ENCODE measurements at regions not wholly inside any gene's neighbourhood (a gene's known extent, or its start where the extent isn't known, plus 50 kb on each side); places are given as distances from the start of the nearest gene placed in this dataset.

GRCh38 chr5:114634517-114634916, 272.6 kb downstream of the KCNN2 start:
- Histone ChIP-seq H3K27ac (ENCODE audit: extremely low read depth, low read depth, low read length) (no peak overlapping the region), H3K9me1 (ENCODE audit: control insufficient read depth, insufficient read depth, low read length) (no peaks in the 10 kb centered on the region), H3K9ac (ENCODE audit: insufficient read depth in 1 of 2, low read depth in 2 of 2, low read length in 2 of 2) (no peak overlapping the region), H3K4me1 (replicated peaks in 1 of 2; ENCODE audit: control insufficient read depth in 2 of 2, insufficient read depth in 2 of 2, low read length in 2 of 2) (no peaks in the 10 kb centered on the region), H3K79me2 (ENCODE audit: control insufficient read depth, insufficient read depth, low read length) (no peaks in the 10 kb centered on the region), H2AFZ (ENCODE audit: low read depth, low read length) (no peak overlapping the region), H3K4me2 (ENCODE audit: insufficient read depth, low read length) (no peak overlapping the region), H3K27me3 (ENCODE audit: control insufficient read depth in 2 of 2, insufficient read depth in 2 of 2, low read length in 2 of 2) (no peaks in the 10 kb centered on the region), H3K36me3 (ENCODE audit: control insufficient read depth, insufficient read depth, low read length) (no peaks in the 10 kb centered on the region), H3K4me3 (no peak overlapping the region), H4K20me1 (replicated peaks; ENCODE audit: control insufficient read depth, insufficient read depth, low read length) (no peaks in the 10 kb centered on the region), H3K9me3 (replicated peaks; ENCODE audit: control insufficient read depth, insufficient read depth, low read depth, low read length) (0 out of 2 replicates have a peak, but pooled peaks cover 1% of the 10 kb centered on the region)
- POLR2A ChIA-PET = no interaction called here
- no peak for TF ChIP-seq HIVEP1 (CRISPR knock-in tag; IDR thresholded peaks at IDR 0.05)
- TF ChIP-seq, protein P1, sequence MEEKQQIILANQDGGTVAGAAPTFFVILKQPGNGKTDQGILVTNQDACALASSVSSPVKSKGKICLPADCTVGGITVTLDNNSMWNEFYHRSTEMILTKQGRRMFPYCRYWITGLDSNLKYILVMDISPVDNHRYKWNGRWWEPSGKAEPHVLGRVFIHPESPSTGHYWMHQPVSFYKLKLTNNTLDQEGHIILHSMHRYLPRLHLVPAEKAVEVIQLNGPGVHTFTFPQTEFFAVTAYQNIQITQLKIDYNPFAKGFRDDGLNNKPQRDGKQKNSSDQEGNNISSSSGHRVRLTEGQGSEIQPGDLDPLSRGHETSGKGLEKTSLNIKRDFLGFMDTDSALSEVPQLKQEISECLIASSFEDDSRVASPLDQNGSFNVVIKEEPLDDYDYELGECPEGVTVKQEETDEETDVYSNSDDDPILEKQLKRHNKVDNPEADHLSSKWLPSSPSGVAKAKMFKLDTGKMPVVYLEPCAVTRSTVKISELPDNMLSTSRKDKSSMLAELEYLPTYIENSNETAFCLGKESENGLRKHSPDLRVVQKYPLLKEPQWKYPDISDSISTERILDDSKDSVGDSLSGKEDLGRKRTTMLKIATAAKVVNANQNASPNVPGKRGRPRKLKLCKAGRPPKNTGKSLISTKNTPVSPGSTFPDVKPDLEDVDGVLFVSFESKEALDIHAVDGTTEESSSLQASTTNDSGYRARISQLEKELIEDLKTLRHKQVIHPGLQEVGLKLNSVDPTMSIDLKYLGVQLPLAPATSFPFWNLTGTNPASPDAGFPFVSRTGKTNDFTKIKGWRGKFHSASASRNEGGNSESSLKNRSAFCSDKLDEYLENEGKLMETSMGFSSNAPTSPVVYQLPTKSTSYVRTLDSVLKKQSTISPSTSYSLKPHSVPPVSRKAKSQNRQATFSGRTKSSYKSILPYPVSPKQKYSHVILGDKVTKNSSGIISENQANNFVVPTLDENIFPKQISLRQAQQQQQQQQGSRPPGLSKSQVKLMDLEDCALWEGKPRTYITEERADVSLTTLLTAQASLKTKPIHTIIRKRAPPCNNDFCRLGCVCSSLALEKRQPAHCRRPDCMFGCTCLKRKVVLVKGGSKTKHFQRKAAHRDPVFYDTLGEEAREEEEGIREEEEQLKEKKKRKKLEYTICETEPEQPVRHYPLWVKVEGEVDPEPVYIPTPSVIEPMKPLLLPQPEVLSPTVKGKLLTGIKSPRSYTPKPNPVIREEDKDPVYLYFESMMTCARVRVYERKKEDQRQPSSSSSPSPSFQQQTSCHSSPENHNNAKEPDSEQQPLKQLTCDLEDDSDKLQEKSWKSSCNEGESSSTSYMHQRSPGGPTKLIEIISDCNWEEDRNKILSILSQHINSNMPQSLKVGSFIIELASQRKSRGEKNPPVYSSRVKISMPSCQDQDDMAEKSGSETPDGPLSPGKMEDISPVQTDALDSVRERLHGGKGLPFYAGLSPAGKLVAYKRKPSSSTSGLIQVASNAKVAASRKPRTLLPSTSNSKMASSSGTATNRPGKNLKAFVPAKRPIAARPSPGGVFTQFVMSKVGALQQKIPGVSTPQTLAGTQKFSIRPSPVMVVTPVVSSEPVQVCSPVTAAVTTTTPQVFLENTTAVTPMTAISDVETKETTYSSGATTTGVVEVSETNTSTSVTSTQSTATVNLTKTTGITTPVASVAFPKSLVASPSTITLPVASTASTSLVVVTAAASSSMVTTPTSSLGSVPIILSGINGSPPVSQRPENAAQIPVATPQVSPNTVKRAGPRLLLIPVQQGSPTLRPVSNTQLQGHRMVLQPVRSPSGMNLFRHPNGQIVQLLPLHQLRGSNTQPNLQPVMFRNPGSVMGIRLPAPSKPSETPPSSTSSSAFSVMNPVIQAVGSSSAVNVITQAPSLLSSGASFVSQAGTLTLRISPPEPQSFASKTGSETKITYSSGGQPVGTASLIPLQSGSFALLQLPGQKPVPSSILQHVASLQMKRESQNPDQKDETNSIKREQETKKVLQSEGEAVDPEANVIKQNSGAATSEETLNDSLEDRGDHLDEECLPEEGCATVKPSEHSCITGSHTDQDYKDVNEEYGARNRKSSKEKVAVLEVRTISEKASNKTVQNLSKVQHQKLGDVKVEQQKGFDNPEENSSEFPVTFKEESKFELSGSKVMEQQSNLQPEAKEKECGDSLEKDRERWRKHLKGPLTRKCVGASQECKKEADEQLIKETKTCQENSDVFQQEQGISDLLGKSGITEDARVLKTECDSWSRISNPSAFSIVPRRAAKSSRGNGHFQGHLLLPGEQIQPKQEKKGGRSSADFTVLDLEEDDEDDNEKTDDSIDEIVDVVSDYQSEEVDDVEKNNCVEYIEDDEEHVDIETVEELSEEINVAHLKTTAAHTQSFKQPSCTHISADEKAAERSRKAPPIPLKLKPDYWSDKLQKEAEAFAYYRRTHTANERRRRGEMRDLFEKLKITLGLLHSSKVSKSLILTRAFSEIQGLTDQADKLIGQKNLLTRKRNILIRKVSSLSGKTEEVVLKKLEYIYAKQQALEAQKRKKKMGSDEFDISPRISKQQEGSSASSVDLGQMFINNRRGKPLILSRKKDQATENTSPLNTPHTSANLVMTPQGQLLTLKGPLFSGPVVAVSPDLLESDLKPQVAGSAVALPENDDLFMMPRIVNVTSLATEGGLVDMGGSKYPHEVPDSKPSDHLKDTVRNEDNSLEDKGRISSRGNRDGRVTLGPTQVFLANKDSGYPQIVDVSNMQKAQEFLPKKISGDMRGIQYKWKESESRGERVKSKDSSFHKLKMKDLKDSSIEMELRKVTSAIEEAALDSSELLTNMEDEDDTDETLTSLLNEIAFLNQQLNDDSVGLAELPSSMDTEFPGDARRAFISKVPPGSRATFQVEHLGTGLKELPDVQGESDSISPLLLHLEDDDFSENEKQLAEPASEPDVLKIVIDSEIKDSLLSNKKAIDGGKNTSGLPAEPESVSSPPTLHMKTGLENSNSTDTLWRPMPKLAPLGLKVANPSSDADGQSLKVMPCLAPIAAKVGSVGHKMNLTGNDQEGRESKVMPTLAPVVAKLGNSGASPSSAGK (IDR thresholded peaks at IDR 0.05) = no peak
- no peak for TF ChIP-seq PHTF2 (CRISPR knock-in tag; IDR thresholded peaks at IDR 0.05)
- TF ChIP-seq, protein P2, sequence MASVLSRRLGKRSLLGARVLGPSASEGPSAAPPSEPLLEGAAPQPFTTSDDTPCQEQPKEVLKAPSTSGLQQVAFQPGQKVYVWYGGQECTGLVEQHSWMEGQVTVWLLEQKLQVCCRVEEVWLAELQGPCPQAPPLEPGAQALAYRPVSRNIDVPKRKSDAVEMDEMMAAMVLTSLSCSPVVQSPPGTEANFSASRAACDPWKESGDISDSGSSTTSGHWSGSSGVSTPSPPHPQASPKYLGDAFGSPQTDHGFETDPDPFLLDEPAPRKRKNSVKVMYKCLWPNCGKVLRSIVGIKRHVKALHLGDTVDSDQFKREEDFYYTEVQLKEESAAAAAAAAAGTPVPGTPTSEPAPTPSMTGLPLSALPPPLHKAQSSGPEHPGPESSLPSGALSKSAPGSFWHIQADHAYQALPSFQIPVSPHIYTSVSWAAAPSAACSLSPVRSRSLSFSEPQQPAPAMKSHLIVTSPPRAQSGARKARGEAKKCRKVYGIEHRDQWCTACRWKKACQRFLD (CRISPR knock-in tag; IDR thresholded peaks at IDR 0.05) = no peak
- no peak for TF ChIP-seq CEBPG (CRISPR knock-in tag; IDR thresholded peaks at IDR 0.05)
- TF ChIP-seq CEBPG (tag; conservative IDR thresholded peaks at IDR 0.05 in 1 of 2, IDR thresholded peaks at IDR 0.05 in 1 of 2) = peak in 1 of 2 experiments; percentile 62; a peak in 2 of 4 replicates
- TF ChIP-seq, protein P3, sequence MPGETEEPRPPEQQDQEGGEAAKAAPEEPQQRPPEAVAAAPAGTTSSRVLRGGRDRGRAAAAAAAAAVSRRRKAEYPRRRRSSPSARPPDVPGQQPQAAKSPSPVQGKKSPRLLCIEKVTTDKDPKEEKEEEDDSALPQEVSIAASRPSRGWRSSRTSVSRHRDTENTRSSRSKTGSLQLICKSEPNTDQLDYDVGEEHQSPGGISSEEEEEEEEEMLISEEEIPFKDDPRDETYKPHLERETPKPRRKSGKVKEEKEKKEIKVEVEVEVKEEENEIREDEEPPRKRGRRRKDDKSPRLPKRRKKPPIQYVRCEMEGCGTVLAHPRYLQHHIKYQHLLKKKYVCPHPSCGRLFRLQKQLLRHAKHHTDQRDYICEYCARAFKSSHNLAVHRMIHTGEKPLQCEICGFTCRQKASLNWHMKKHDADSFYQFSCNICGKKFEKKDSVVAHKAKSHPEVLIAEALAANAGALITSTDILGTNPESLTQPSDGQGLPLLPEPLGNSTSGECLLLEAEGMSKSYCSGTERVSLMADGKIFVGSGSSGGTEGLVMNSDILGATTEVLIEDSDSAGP (CRISPR knock-in tag; IDR thresholded peaks at IDR 0.05) = no peak
- no peak for TF ChIP-seq BRD4 (IDR thresholded peaks at IDR 0.05)
- peak; percentile 57 for TF ChIP-seq CEBPB (tag; IDR thresholded peaks at IDR 0.05)
- CTCF ChIA-PET (ENCODE audit: low intra/inter-chr PET ratio) = interaction anchor here (0.6 kb wide), 1 partner anchor 15 kb away, joined by 3 read pairs; no protein-coding TSS in a partner anchor
- intact Hi-C loops (cut with micrococcal nuclease) = no loop called here
- no peak for ATAC-seq
- FAIRE-seq = no peak
- 0% methylated on average over 2 of the region's 2 CpGs for WGBS (ENCODE audit: insufficient coverage, low coverage, missing lambda C conversion rate)
- BruUV-seq (replicated peaks) = no TSS peak
- in situ Hi-C loops (cut with MboI) = no loop called here
- DNase-seq (ENCODE audit: extremely low read depth in 1 of 4, low spot score in 3 of 4) = no peak

All from K562 (cell line).